ENCODE measurements at regions not wholly inside any gene's neighbourhood (a gene's known extent, or its start where the extent isn't known, plus 50 kb on each side); places are given as distances from the start of the nearest gene placed in this dataset.
"Not testable (repeated sequence)": the region's sequence is repeated elsewhere in the genome, so short reads cannot be mapped to it uniquely, and the experiment has no call there.

DNA sequence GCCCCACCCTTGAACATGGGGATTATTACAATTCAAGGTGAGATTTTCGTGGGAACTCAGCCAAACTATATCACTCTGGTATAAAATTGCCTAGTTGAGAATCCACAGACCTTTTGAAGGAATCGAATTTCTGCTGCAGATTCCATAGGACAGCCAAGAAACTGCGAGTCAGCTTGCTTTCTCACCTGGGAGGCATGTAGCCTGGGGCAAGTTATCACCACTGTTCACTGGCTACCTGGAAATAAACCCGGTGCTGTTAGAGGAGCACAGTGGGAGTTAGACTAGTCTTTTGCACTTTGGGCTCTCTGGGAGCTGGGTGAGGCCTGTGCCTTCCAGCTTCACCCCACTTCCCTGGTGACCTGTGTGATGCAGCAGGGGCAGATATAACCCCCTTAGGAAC lies 1043.5 kb downstream of the TDRD15 start:
- Histone ChIP-seq H3K4me3 (ENCODE audit: low read length) (no peak overlapping the region), H3K36me3 (ENCODE audit: insufficient read depth, low read length) (no peaks in the 10 kb centered on the region), H3K9ac (ENCODE audit: low read depth, low read length) (no peak overlapping the region), H3K4me1 (ENCODE audit: control insufficient read depth, insufficient read depth, low read length) (no peaks in the 10 kb centered on the region), H3K4me2 (ENCODE audit: low read length) (no peak overlapping the region), H3K9me3 (replicated peaks; ENCODE audit: low read length) (peaks cover 8% of the 10 kb centered on the region), H3K27me3 (ENCODE audit: control insufficient read depth, insufficient read depth, low read length) (no peaks in the 10 kb centered on the region)

DNA sequence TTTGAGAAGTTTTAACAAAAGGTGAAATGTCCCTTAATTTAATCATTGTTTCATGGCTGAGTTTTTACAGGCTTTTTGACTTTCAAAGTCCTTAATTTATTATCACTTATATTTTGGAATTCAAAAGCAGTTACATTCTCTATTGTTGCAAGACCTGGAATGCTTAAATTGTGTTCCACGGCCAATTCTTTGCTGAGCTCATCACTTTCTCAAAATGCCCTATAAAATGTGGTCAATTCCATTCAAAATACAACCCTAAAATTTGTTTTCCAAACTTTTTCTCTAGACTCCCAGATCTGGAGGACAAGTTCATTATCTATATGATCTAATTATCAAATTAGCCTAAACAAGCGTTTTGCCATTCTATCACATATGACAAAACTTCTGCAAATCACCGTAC lies 1051.2 kb downstream of the TDRD15 start:
- H3K36me3 ChIP-seq (ENCODE audit: insufficient read depth, low read length), result no peaks in the 10 kb centered on the region
- H3K9ac ChIP-seq (ENCODE audit: low read depth, low read length), result no peak overlapping the region
- H3K4me1 ChIP-seq (ENCODE audit: control insufficient read depth, insufficient read depth, low read length), result no peaks in the 10 kb centered on the region
- no peaks in the 10 kb centered on the region for H3K27me3 ChIP-seq (ENCODE audit: control insufficient read depth, insufficient read depth, low read length)
- H3K4me3 ChIP-seq (ENCODE audit: low read length), result no peak overlapping the region
- no peak overlapping the region for H3K4me2 ChIP-seq (ENCODE audit: low read length)
- no peaks in the 10 kb centered on the region for H3K9me3 ChIP-seq (replicated peaks; ENCODE audit: low read length)

DNA sequence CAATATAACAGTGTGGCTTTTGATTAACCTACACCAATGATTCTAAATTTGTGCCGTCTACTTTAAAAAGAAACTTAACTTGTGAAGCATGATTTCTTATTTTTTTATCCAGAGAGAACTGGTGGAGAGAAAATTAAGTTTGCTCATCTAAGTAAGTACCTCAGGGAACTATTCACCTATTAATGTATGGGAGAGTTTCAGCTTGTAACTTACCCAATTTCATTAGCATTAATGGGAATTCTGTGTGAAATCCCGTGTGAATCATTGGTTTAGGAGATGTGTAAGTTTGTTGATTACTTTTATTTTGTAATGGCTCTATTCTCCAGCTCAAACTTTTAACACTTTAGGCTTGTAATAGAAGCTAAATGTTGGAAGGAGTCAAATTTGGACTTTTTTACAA lies 1061.5 kb downstream of the TDRD15 start:
- Histone ChIP-seq H3K4me2 (ENCODE audit: low read length) (no peak overlapping the region), H3K9me3 (replicated peaks; ENCODE audit: low read length) (peaks cover 7% of the 10 kb centered on the region), H3K4me3 (ENCODE audit: low read length) (no peak overlapping the region), H3K36me3 (ENCODE audit: insufficient read depth, low read length) (no peaks in the 10 kb centered on the region), H3K9ac (ENCODE audit: low read depth, low read length) (no peak overlapping the region), H3K4me1 (ENCODE audit: control insufficient read depth, insufficient read depth, low read length) (no peaks in the 10 kb centered on the region), H3K27me3 (ENCODE audit: control insufficient read depth, insufficient read depth, low read length) (no peaks in the 10 kb centered on the region)

DNA sequence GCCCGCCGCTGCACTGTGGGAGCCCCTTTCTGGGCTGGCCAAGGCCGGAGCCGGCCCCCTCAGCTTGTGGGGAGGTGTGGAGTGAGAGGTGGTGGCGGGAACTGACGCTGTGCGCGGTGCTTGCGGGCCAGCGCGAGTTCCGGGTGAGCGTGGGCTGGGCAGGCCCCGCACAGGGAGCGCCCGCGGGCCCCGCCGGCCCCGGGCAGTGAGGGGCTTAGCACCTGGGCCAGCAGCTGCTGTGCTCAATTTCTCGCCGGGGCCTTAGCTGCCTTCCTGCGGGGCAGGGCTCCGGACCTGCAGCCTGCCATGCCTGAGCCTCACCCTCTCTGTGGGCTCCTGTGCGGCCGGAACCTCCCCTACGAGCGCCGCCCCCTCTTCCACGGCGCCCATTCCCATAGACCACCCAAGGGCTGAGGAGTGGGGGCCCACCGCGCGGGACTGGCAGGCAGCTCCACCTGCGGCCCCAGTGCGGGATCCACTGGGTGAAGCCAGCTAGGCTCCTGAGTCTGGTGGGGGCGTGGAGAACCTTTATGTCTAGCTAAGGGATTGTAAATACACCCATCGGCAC lies 1062.6 kb downstream of the TDRD15 start:
- H3K9ac ChIP-seq (ENCODE audit: low read depth, low read length); H3K4me2 ChIP-seq (ENCODE audit: low read length); H3K9me3 ChIP-seq (replicated peaks; ENCODE audit: low read length); H3K36me3 ChIP-seq (ENCODE audit: insufficient read depth, low read length); H3K4me1 ChIP-seq (ENCODE audit: control insufficient read depth, insufficient read depth, low read length); H3K27me3 ChIP-seq (ENCODE audit: control insufficient read depth, insufficient read depth, low read length); H3K4me3 ChIP-seq (ENCODE audit: low read length): not testable (repeated sequence)

DNA sequence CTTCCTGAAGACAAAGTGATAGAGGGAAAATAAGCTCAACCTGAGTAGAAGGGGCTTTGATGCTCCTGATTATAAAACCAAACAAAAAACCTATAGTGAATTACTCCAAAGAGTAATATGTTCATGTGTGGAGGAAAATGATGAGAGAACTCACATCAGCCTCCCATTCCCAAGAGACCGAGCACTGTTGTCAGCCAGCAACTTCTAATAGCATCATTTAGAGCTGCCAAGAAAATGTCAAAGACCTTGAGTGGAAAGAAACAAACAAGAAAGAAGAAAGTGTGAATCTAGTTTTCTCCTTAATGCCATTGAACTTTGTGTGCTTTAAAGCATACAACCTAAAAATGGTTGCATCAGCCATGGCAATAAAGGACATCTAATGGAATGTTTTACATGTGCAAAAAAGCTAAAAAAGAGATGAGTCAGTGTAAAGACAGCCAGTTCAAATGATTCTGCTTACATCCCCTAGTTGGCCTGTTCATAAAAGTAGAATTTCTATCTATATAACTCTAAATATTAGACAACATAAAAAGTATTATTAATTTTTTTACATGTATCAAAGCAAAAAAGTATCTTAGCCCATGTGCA lies 1066.2 kb downstream of the TDRD15 start:
- Histone ChIP-seq H3K9ac (ENCODE audit: low read depth, low read length) (no peak overlapping the region), H3K4me2 (ENCODE audit: low read length) (no peak overlapping the region), H3K4me3 (ENCODE audit: low read length) (no peak overlapping the region), H3K9me3 (replicated peaks; ENCODE audit: low read length) (peaks cover 7% of the 10 kb centered on the region), H3K27me3 (ENCODE audit: control insufficient read depth, insufficient read depth, low read length) (no peaks in the 10 kb centered on the region), H3K4me1 (ENCODE audit: control insufficient read depth, insufficient read depth, low read length) (no peaks in the 10 kb centered on the region), H3K36me3 (ENCODE audit: insufficient read depth, low read length) (no peaks in the 10 kb centered on the region)

DNA sequence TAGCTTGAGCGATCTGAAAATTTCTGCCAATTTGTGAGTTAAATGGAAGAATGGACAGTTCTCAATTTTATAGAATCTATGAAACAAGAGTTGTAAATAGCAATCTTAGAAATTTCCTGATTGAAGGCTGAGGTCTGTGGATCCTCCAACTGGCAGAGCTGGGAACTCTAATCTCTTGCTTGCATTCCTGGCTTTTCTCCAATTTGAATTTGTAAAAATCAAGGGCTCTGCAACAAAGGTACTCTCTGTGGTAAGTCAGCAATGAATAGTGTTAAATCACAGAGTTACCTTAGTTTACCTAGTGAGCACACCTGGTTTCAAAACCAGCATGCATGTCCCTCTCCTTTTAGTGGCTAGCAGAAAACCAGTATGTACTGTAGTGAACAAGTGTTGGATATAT lies 1070.5 kb downstream of the TDRD15 start:
- Histone ChIP-seq H3K4me2 (ENCODE audit: low read length) (no peak overlapping the region), H3K36me3 (ENCODE audit: insufficient read depth, low read length) (no peaks in the 10 kb centered on the region), H3K9ac (ENCODE audit: low read depth, low read length) (no peak overlapping the region), H3K4me1 (ENCODE audit: control insufficient read depth, insufficient read depth, low read length) (no peaks in the 10 kb centered on the region), H3K4me3 (ENCODE audit: low read length) (no peak overlapping the region), H3K9me3 (replicated peaks; ENCODE audit: low read length) (no peaks in the 10 kb centered on the region), H3K27me3 (ENCODE audit: control insufficient read depth, insufficient read depth, low read length) (no peaks in the 10 kb centered on the region)

DNA sequence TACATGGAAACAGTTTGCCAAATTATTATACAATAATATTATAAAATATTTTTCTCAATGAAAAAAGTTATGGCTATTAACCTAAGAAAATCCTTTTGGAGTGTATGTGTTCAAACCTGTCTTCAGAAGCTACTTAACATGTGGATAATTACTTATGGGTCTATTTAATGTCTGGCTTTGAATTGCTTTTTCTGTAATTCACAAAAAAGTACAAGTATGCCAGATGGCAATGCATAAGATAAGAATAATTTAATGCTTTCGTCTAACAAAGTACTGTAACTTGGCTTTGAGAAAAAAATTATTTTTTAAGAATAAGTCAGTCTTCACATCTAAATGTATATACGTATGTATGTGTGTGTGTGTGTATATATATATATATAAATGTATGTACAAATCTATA lies 1073.0 kb downstream of the TDRD15 start:
- H3K9me3 ChIP-seq (replicated peaks; ENCODE audit: low read length), result no peaks in the 10 kb centered on the region
- no peak overlapping the region for H3K4me3 ChIP-seq (ENCODE audit: low read length)
- H3K36me3 ChIP-seq (ENCODE audit: insufficient read depth, low read length), result no peaks in the 10 kb centered on the region
- H3K4me1 ChIP-seq (ENCODE audit: control insufficient read depth, insufficient read depth, low read length), result no peaks in the 10 kb centered on the region
- H3K27me3 ChIP-seq (ENCODE audit: control insufficient read depth, insufficient read depth, low read length), result no peaks in the 10 kb centered on the region
- no peak overlapping the region for H3K9ac ChIP-seq (ENCODE audit: low read depth, low read length)
- H3K4me2 ChIP-seq (ENCODE audit: low read length), result no peak overlapping the region

DNA sequence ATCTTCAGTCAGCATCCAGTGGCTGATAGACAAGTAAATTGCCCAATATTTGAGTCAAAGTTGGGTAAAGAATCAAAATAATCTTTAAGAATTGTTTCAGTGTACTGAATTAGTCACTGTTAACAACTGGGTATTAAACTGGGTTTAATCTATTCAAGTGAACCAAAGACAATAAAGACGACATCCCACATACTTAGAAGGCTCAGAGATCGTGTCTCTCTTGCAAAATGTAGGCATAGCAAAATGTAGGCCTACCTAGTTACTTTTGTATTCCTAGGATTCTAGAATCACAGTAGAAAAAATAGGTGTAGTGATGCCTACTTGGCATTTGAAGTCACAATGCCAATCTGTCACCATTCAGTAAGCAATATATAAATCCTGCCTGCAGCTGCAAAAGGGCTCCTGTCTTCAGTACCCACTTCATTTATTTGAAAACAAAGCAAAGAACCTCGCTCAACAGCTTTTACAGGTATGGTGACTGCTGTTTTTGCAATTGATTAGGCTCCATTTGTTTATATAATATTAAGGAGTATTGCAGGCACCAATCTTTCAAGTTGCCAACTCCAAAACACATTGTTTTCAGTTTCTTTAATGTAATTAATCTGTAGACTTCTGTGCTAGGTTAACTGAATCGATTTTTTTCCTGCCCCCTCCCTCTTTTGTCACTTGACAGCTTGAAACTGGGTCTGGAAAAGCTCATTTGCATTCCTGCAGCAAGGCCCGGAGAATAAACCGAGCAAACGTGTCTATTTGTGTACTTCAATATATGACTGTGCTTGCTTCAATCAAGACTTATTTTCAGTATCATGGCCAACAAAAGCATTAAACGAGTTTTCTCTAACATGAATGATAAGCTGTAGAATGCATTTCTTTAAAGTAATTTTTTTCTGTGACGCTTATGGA lies 1074.9 kb downstream of the TDRD15 start:
- H3K9ac ChIP-seq (ENCODE audit: low read depth, low read length), result no peak overlapping the region
- H3K27me3 ChIP-seq (ENCODE audit: control insufficient read depth, insufficient read depth, low read length), result no peaks in the 10 kb centered on the region
- H3K4me2 ChIP-seq (ENCODE audit: low read length), result no peak overlapping the region
- no peaks in the 10 kb centered on the region for H3K9me3 ChIP-seq (replicated peaks; ENCODE audit: low read length)
- no peaks in the 10 kb centered on the region for H3K36me3 ChIP-seq (ENCODE audit: insufficient read depth, low read length)
- no peak overlapping the region for H3K4me3 ChIP-seq (ENCODE audit: low read length)
- H3K4me1 ChIP-seq (ENCODE audit: control insufficient read depth, insufficient read depth, low read length), result no peaks in the 10 kb centered on the region

DNA sequence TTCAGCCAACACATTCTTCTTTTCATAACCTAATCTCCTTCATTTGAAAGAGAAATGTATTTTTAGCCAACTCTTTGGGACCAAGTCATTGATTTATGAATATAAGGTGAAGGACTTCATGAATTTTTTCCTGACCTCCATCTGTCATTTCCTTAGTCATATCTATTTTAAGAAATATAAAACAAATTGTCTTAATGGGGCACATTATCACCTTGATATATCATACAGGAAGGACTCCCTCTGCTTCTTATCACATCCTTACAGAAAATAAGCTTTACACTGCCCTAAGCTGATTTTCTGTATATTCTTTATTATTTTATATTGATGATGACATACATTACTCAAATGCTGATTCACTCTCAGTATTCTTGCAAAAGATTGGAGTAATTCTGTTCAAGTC lies 1076.2 kb downstream of the TDRD15 start:
- H3K36me3 ChIP-seq (ENCODE audit: insufficient read depth, low read length), result no peaks in the 10 kb centered on the region
- H3K4me3 ChIP-seq (ENCODE audit: low read length), result no peak overlapping the region
- no peaks in the 10 kb centered on the region for H3K27me3 ChIP-seq (ENCODE audit: control insufficient read depth, insufficient read depth, low read length)
- no peaks in the 10 kb centered on the region for H3K4me1 ChIP-seq (ENCODE audit: control insufficient read depth, insufficient read depth, low read length)
- no peaks in the 10 kb centered on the region for H3K9me3 ChIP-seq (replicated peaks; ENCODE audit: low read length)
- H3K9ac ChIP-seq (ENCODE audit: low read depth, low read length), result no peak overlapping the region
- no peak overlapping the region for H3K4me2 ChIP-seq (ENCODE audit: low read length)

DNA sequence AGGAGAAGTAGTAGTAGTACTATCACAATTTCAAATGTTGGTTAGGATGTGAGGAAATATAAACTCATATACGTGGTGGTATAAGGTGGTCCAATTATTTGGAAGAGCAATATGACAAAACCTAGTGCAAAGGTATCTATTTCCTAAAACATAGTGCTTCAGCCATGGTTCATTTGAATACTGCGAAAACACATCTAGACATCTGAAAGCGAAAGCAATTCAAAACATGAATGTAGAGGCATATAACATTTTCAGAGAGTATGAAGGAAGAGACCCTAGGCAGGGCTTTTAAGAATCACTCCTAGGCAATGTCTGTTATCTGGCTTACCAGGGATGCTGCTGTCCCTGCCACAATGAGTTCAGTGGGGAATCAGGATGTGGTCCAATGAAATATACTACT lies 1085.8 kb downstream of the TDRD15 start:
- no peak overlapping the region for H3K4me2 ChIP-seq (ENCODE audit: low read length)
- H3K27me3 ChIP-seq (ENCODE audit: control insufficient read depth, insufficient read depth, low read length), result no peaks in the 10 kb centered on the region
- H3K36me3 ChIP-seq (ENCODE audit: insufficient read depth, low read length), result no peaks in the 10 kb centered on the region
- no peaks in the 10 kb centered on the region for H3K9me3 ChIP-seq (replicated peaks; ENCODE audit: low read length)
- no peak overlapping the region for H3K4me3 ChIP-seq (ENCODE audit: low read length)
- H3K9ac ChIP-seq (ENCODE audit: low read depth, low read length), result no peak overlapping the region
- no peaks in the 10 kb centered on the region for H3K4me1 ChIP-seq (ENCODE audit: control insufficient read depth, insufficient read depth, low read length)

DNA sequence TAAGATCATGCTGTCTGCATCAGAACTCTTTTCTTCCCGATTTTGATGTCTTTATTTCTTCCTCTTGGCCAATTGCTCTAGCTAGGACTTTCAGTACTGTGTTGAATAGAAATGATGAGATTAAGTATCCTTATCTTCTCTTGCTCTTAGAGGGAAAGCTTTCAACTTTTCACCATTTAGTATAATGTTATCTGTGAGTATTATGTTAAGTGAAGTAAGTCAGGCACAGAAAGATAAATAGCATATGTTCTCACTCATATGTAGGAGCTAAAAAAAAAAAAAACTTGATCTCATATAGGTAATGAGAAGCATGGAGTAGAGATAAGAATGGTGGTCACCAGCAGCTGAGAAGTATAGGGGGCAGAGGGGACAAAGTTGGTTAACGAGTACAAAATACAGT lies 1089.5 kb downstream of the TDRD15 start:
- no peak overlapping the region for H3K9ac ChIP-seq (ENCODE audit: low read depth, low read length)
- H3K4me2 ChIP-seq (ENCODE audit: low read length), result no peak overlapping the region
- no peaks in the 10 kb centered on the region for H3K27me3 ChIP-seq (ENCODE audit: control insufficient read depth, insufficient read depth, low read length)
- H3K4me1 ChIP-seq (ENCODE audit: control insufficient read depth, insufficient read depth, low read length), result no peaks in the 10 kb centered on the region
- H3K4me3 ChIP-seq (ENCODE audit: low read length), result no peak overlapping the region
- H3K9me3 ChIP-seq (replicated peaks; ENCODE audit: low read length), result no peaks in the 10 kb centered on the region
- no peaks in the 10 kb centered on the region for H3K36me3 ChIP-seq (ENCODE audit: insufficient read depth, low read length)

DNA sequence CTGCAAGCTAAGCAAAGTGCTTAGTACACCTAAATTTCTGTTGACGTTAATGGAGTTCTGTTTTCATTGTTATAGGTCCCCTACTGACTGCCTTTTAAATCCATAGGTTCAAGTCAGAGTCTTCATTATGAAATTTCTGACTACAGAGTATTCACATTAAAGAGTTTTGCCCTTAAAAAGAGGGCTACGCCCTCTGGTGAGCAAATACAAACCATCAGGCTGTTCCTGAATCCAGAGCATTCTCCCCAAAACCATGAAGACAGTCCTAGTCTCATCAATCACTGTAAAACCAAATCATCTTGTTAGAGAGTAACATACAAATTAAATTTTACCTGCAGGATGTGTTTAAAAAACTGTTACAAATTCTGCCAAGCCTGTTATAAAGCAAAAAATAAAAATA lies 1091.7 kb downstream of the TDRD15 start:
- no peaks in the 10 kb centered on the region for H3K27me3 ChIP-seq (ENCODE audit: control insufficient read depth, insufficient read depth, low read length)
- no peaks in the 10 kb centered on the region for H3K4me1 ChIP-seq (ENCODE audit: control insufficient read depth, insufficient read depth, low read length)
- H3K36me3 ChIP-seq (ENCODE audit: insufficient read depth, low read length), result no peaks in the 10 kb centered on the region
- H3K9ac ChIP-seq (ENCODE audit: low read depth, low read length), result no peak overlapping the region
- H3K4me3 ChIP-seq (ENCODE audit: low read length), result no peak overlapping the region
- H3K9me3 ChIP-seq (replicated peaks; ENCODE audit: low read length), result no peaks in the 10 kb centered on the region
- no peak overlapping the region for H3K4me2 ChIP-seq (ENCODE audit: low read length)

Measured in skeletal muscle satellite cell (primary cell).